ENCODE measurements at regions not wholly inside any gene's neighbourhood (a gene's known extent, or its start where the extent isn't known, plus 50 kb on each side); places are given as distances from the start of the nearest gene placed in this dataset.
"Not testable (repeated sequence)": the region's sequence is repeated elsewhere in the genome, so short reads cannot be mapped to it uniquely, and the experiment has no call there.

DNA sequence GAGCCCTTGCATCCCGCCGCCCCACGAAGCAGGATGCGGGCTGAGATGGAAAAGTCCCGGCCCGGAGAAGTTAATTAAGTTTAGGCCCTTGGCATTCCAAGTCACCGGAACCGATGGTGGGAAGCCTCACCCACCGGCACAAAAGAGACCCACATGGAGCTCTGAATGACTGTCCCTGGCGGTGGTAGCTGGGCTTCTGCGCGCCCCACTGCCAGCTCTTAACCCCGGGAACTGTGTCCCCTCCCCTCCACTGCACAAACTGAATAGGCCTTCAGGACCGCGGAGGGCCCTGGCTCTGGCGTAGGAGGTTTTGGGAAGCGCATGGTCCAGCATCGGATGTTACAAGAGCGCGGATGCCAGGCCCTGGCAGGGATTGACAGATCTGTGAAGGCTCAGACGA, 291.1 kb upstream of the TUT7 start:
- DNase-seq = no peak

- no peak for DNase-seq
These were observed 290.4 kb upstream of the TUT7 start for GRCh38 chr9:86644675-86645034.

- DNase-seq = no peak
These were observed 289.9 kb upstream of the TUT7 start for GRCh38 chr9:86643946-86644674.

DNA sequence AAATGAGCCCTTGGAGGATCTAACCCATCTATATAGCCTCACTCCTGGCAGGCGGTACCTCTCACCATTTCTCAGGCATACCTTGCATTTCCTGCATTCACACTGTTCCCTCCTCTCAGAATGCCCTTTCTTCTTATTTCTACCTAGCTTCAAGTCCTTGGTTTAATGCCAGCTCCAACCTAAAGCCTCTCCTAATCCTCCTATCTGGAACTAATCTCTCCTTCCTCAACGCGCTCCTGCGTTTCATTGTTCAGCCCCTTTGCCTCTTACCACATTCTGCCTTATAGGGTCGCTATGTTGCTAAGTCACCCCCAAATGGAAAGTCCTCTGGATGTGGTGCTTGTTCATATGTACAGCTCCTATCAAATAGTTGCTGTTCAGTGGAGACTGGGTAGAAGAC, 288.5 kb upstream of the TUT7 start:
- DNase-seq = no peak

DNA sequence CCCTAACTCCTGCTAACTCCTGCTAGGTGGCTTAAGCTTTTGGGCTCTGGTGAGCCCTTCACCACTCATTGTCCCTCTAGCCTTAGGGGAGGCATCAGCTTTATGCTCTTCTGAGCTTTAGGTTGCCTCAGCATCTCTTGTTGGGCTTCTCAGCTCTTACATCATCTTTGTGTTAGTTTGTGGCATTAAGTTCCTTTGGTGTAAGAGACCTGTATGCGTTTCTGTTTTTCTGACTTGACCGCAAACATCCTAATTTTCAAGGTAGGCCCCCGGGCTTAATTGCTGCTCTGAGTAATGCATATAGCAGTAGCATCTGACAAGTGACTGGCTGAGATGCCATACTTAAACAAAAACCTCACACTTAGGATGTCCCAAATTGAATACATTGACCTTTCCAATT, 287.8 kb upstream of the TUT7 start:
- no peak for DNase-seq

GRCh38 chr9:86639899-86640379, 285.7 kb upstream of the TUT7 start:
- no peak for DNase-seq

- DNase-seq = no peak
These were observed 285.1 kb upstream of the TUT7 start for GRCh38 chr9:86639287-86639686.

- no peak for DNase-seq
These were observed 283.9 kb upstream of the TUT7 start for GRCh38 chr9:86638109-86638508.

DNA sequence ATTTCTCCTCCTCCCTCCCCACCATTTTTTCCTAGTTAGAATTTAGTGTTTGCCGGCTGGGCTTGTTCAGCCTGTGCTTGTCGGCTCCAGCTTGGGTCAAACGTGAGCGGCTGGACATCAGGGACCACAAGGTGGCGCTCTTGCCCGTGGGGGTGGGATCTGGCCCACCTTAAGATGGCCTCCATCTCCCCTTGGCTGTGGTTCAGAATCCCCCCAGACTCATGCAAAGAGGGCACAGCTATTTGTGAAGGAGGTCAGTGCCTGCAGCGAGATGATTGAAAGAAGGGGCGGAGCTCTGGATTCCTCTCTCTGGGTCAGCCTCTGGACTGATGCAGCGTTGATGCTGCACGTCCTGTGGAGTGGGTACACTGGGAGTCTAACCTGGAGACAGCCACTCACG, 283.3 kb upstream of the TUT7 start:
- no peak for DNase-seq

- no peak for DNase-seq
These were observed 282.3 kb upstream of the TUT7 start for GRCh38 chr9:86636519-86636918.

DNA sequence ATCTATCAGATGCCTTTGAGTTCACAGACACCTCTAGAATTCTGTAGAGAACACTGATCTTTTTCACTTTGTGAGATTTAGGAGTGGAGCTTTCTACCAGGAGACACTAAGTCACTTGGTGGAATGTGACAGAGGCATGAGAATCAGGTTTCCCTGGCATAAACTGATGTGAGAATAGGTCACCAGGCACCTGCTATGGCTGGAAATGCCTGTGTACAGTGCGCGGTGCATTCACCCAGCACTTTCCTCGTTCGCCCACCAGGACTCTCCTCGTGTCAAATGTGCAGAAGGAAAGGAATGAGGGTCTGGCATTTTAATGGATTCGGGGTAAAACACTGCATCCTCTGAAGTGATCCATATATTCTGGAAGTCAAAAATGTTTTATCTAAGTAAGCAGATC, 281.8 kb upstream of the TUT7 start:
- DNase-seq = no peak

GRCh38 chr9:86634501-86634900, 280.3 kb upstream of the TUT7 start:
- DNase-seq = no peak

DNA sequence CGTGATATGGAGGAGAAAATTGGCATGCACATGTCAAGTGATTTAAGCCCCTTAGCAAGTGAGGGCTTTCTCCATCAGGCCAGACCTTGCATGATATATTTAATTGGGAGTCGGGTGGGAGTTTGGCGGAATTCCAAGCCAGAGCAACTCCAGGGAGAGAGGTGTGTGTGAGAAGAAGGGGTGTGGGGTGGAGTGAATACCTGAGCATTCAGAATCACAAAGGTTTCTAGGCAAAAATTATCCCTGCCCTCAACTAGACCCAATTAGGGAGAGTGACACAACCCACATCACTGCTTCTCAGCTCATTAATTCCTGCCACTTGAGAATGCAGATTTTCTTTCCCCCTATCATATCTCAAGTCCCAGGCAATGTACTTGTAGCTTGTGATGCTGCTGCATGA, 279.7 kb upstream of the TUT7 start:
- DNase-seq = no peak

- no peak for DNase-seq
These were observed 278.3 kb upstream of the TUT7 start for GRCh38 chr9:86632537-86632936.

GRCh38 chr9:86629530-86629929, 275.3 kb upstream of the TUT7 start:
- no peak for DNase-seq

DNA sequence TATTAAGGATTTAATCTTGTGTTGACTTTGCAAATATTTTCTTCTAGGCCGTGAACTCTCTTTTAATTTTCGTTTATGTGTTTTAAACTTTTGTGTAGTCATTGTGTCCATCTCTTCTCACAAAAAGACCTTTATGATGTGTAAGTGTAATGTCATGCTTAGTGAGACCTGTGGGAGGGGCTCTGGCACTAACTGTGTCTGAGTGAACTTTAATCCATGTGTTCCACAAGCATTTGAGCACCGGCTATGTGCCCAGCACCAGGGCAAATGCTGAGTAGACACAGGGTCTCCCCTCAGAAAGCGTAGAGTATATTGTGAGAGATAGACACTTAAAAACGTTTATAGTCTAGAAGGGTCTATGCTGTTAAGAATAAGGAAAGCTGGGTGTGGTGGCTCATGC, 272.6 kb upstream of the TUT7 start:
- DNase-seq = no peak

- DNase-seq = no peak
These were observed 270.4 kb upstream of the TUT7 start for GRCh38 chr9:86624630-86625029.

GRCh38 chr9:86614871-86615849, 260.9 kb upstream of the TUT7 start:
- DNase-seq = no peak

- DNase-seq = no peak
These were observed 259.7 kb upstream of the TUT7 start for GRCh38 chr9:86613943-86614342.

- not testable (repeated sequence) for DNase-seq
These were observed 257.3 kb upstream of the TUT7 start for GRCh38 chr9:86611534-86611933.

DNA sequence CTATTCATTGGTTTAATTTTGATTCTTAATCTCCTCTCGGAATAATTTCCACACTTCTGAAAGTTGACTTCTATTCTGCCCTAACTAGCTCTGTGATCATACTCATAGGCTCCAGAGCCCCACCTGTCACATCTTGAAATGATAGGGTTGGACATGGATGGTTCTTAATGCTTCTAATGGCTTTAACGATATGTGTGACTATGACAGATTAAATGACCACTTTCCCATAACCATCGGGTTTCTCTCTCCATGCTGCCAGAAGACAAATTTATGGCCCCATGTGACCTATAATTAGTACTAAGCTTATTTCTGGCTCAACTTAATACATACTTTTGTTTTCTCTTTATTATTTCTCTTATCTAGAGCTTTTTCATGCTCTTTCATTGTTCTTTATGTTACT, 251.1 kb upstream of the TUT7 start:
- DNase-seq = no peak

DNA sequence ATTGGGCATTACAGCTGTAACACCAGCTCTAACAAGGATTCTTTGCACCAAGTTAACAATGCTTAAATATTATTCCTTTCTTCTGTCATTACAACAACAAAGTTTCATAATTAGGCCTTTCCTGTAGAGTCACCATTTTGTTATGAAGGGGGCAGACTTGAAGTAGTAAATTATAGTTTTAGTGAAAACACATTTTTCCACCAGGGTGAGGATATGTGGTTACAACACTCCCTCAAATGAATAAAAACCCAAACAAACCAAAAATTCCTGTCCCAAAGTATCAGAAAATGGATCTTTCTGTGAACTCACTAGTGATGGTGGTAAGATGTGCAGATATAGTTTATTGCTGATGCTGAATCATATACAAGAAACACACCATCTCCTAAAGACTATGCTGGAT, 250.5 kb upstream of the TUT7 start:
- no peak for DNase-seq

DNA sequence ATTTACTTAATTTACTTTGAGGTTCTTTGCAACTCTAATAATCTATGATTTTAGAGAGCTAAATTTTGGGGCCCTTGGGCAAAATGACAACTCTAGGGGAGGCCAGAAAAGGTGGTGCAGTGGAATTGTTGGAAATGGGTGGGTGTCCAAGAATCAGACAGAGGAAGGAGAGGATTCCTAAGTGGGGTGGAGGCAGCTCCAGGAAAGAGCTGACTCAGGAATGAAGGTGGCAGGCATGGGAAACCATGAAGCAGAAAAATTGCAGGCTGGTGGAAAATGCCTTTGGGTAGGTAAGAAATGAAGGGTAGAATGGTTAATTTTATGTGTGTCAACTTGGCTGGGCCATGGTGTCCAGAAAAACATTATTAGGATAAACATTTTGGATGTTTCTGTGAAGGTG, 248.5 kb upstream of the TUT7 start:
- DNase-seq = no peak

- no peak for DNase-seq
These were observed 247.5 kb upstream of the TUT7 start for GRCh38 chr9:86601697-86602096.
